IgD-negative memory B cell (primary cell): ENCODE measurements at regions not wholly inside any gene's neighbourhood (a gene's known extent, or its start where the extent isn't known, plus 50 kb on each side); places are given as distances from the start of the nearest gene placed in this dataset.
"Not testable (repeated sequence)": the region's sequence is repeated elsewhere in the genome, so short reads cannot be mapped to it uniquely, and the experiment has no call there.

Source experiments
- H3K27ac Mint-ChIP-seq, 3 donors: one replicate each; pipeline ENCODE4 v1.8.0; 2020 to 2022; ENCODE audit warnings: mild to moderate bottlenecking in 3 of 3, mixed read lengths in 3 of 3, moderate library complexity in 1 of 3
- H3K27me3 Mint-ChIP-seq: one replicate; pipeline ENCODE4 v1.8.0; 2021; ENCODE audit warnings: mixed read lengths
- H3K36me3 Mint-ChIP-seq: one replicate; pipeline ENCODE4 v1.8.0; 2020; ENCODE audit warnings: mild to moderate bottlenecking, mixed read lengths
- H3K4me1 Mint-ChIP-seq, 3 donors: one replicate each; pipeline ENCODE4 v1.8.0; 2020 to 2022; ENCODE audit warnings: mixed read lengths in 3 of 3, mild to moderate bottlenecking in 1 of 3
- H3K4me3 Mint-ChIP-seq, 4 donors: one replicate each; pipeline ENCODE4 v1.8.0; 2020 to 2022; ENCODE audit warnings: mild to moderate bottlenecking in 4 of 4, mixed read lengths in 4 of 4, moderate library complexity in 3 of 4
- H3K9me3 Mint-ChIP-seq, 3 donors: one replicate each; pipeline ENCODE4 v1.8.0; 2020 to 2021; ENCODE audit warnings: mixed read lengths in 3 of 3, mild to moderate bottlenecking in 1 of 3

DNA sequence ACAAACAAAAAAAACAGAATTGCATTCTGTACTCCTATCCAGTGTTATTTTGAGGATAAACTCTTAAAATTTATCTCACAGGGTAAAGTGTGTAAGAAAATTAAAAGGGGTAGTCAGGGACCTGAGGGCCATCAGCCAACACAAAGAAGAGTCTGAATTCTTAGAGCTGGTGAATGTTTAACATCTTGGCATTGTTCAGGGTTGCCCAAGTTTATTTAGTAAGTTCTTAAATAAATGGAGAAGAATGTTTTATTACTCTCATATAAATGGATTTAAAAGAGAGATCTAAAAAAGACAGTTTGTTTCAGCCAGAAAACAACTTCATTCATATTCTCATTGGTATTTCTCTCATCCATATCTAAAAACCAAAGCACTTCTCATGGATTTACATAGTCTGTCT lies 171.7 kb downstream of the LACC1 start:
- Mint-ChIP-seq H3K4me1 (peaks cover 0 to 3% (median 0%) of the 10 kb centered on the region in 3 donors), H3K27ac (no peak overlapping the region), H3K4me3 (no peak overlapping the region), H3K27me3 (peaks cover 25% of the 10 kb centered on the region), H3K36me3 (no peaks in the 10 kb centered on the region), H3K9me3 (no peaks in the 10 kb centered on the region)

DNA sequence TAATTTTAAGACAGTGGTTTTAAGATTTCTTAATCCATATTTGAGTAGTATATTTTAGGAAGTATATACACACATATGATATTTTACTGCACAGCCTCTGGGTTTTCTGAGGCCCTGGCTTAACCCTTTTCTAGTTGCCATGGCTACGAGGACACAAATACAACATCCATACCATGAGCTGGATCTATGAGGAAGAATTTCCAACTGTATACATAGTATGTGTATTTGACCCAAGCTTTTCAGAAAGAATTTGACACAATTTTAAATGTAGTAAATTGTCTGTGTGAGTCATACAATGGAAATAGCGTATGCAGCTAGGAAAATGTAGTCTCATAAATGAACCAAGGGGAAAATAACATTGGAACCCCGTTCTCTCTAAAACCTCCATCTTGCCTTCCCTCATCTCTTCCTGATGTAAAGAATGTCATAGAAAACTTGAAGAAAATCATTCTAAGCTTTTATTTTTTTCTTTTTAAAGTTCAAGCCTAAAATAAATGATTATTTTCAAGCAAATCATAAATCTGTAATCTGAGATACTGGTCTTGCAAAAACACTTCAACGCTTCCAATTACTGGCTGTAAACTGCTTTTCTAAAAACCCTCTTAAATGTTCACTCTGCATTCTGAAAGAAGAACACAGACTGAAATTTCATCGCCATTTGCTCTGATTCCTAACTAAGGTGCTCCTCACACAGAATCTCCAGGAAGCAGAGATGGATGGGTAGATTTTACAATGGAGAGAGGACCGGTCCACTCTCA lies 172.4 kb downstream of the LACC1 start:
- peaks cover 0 to 3% (median 0%) of the 10 kb centered on the region in 3 donors for H3K4me1 Mint-ChIP-seq
- H3K4me3 Mint-ChIP-seq = no peak overlapping the region
- H3K27ac Mint-ChIP-seq = no peak overlapping the region
- H3K36me3 Mint-ChIP-seq = no peaks in the 10 kb centered on the region
- peaks cover 25% of the 10 kb centered on the region for H3K27me3 Mint-ChIP-seq
- no peaks in the 10 kb centered on the region for H3K9me3 Mint-ChIP-seq

DNA sequence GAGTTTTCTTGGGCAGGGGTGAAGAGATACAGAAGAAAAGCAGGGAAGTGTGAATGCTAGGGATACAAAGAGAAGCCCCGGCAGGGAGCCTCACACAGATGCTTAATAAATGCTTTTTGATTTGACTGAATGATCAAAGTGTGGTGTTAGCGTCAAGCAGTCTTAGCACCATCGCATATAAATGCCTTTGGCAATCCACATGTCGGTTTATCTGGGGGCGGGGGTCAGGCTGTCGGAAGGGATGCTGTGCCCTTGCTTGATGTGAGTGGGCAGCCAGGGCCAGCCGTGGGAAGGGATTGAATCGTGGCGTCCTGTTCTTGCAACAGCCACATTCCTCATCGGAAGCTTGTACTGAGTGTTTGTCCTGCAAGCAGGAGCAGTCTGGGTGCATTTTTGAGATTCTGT lies 173.1 kb downstream of the LACC1 start:
- Mint-ChIP-seq H3K4me3 (no peak overlapping the region), H3K27me3 (peaks cover 26% of the 10 kb centered on the region), H3K27ac (no peak overlapping the region), H3K36me3 (no peaks in the 10 kb centered on the region), H3K9me3 (no peaks in the 10 kb centered on the region), H3K4me1 (peaks cover 0 to 3% (median 0%) of the 10 kb centered on the region in 3 donors)

DNA sequence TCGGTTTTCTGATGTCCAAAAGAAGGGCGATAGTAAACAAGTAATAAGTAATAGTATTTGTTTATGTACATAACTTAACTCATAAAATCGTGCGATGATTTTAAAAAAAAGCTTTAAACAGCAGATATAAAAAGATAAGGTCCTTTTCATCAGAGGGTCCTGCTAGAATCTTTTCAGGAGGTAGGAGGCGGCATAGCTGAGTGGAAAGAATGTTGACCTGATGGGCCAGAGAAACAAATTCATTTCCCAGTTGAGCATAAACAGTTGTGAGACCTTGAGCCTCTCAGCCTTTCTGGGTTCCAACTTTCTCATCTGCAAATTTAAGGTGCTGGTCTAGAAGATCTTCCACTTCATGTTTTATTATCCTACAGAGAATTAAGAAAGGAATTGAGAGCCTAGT lies 173.5 kb downstream of the LACC1 start:
- peaks cover 0 to 3% (median 0%) of the 10 kb centered on the region in 3 donors for H3K4me1 Mint-ChIP-seq
- no peak overlapping the region for H3K4me3 Mint-ChIP-seq
- H3K27ac Mint-ChIP-seq = no peak overlapping the region
- H3K9me3 Mint-ChIP-seq = no peaks in the 10 kb centered on the region
- no peaks in the 10 kb centered on the region for H3K36me3 Mint-ChIP-seq
- H3K27me3 Mint-ChIP-seq = peaks cover 30% of the 10 kb centered on the region

DNA sequence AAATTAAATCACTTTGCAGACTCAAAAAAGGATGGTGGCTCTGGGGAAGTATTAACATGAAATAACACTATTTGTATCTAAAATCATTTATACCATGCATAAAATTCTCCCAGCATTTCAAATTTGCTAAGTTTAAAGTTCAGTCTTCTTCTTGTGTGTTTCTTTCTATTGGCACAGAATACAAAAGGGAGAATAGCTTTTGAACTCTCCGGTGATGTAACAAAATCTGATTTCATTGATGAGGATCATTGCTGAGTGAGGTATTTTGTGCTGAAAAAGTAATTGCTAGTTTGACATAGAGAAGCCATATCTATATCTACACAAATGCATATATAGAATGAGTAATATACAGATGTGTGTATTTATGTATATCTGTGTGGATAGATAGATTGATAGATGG lies 174.8 kb downstream of the LACC1 start:
- no peaks in the 10 kb centered on the region for H3K36me3 Mint-ChIP-seq
- peaks cover 0 to 3% (median 0%) of the 10 kb centered on the region in 3 donors for H3K4me1 Mint-ChIP-seq
- H3K9me3 Mint-ChIP-seq = no peaks in the 10 kb centered on the region
- H3K27ac Mint-ChIP-seq = no peak overlapping the region
- H3K27me3 Mint-ChIP-seq = peaks cover 27% of the 10 kb centered on the region
- no peak overlapping the region for H3K4me3 Mint-ChIP-seq

DNA sequence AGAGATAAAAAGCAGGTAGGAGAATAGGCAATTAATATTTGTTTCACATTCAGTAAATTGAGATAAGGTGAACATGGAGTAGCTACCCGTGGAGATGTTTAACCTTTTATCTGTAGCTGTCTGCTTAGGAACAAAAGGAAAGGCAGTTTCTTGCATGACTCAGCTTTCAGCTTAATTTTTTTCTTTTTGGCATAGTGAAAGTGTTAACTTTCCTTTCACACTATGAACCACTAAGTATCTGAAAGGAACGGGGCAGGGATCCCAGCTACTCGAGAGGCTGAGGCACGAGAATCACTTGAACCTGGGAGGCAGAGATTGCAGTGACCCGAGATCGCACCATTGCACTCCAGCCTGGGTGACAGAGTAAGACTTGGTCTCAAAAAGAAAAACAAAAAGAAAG lies 176.0 kb downstream of the LACC1 start:
- H3K27me3 Mint-ChIP-seq = peaks cover 28% of the 10 kb centered on the region
- H3K9me3 Mint-ChIP-seq, H3K27ac Mint-ChIP-seq, H3K4me3 Mint-ChIP-seq, H3K4me1 Mint-ChIP-seq, H3K36me3 Mint-ChIP-seq: not testable (repeated sequence)

DNA sequence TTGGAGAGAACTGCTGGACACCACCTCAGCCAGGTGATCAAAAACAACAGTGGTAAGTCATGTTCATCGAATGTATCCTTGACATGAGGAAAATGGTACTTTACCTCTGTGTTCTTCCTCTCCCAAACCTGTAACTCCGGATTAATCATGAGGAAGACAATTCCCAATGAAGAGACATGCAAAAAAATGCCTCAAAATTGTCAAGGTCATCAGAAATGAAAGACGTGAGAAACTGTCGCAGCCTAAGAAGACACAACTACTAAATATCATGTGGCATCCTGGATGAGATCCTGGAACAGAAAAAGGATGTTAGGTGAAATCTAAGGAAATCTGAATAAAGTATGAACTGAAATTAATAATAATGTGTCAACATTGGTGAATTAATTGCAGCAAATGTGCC lies 178.4 kb downstream of the LACC1 start:
- Mint-ChIP-seq H3K4me3 (no peak overlapping the region), H3K36me3 (no peaks in the 10 kb centered on the region)

DNA sequence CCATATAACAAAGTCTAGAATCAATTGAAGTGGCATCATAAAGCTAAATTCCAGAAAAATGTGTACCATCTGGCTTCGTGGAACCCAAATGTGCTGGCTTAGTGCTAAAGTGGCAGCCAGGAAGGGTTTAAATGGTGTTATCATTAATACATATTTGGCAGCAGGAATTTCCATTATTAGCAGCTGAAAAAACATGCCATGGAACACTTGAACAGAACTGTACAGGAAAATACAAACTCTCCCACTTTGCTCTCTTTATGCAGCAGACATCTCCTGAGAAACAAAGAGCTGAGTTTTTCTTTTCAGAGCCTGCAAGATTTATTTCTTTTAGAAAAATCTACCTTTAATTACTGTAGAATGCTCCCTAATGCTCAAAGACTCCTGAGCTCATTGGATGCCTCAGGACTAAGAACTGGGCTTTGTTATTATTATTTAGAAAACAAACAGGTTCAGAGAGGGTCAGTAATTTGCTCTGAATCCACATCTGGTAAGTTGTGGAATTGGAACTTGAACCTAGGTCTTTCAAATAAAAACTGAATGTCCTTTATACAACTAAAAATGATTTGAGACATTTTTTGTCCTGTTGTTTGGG lies 179.0 kb downstream of the LACC1 start:
- Mint-ChIP-seq H3K27ac (no peak overlapping the region), H3K4me1 (peaks cover 0 to 3% (median 0%) of the 10 kb centered on the region in 3 donors), H3K9me3 (peaks cover 0 to under 1% (median 0%) of the 10 kb centered on the region in 3 donors)

More for the DNA sequence above, 178.4 kb downstream of the LACC1 start:
- peaks cover 22% of the 10 kb centered on the region for H3K27me3 Mint-ChIP-seq
- H3K4me1 Mint-ChIP-seq = peaks cover 0 to 3% (median 0%) of the 10 kb centered on the region in 3 donors
- no peaks in the 10 kb centered on the region for H3K9me3 Mint-ChIP-seq
- H3K27ac Mint-ChIP-seq = no peak overlapping the region

DNA sequence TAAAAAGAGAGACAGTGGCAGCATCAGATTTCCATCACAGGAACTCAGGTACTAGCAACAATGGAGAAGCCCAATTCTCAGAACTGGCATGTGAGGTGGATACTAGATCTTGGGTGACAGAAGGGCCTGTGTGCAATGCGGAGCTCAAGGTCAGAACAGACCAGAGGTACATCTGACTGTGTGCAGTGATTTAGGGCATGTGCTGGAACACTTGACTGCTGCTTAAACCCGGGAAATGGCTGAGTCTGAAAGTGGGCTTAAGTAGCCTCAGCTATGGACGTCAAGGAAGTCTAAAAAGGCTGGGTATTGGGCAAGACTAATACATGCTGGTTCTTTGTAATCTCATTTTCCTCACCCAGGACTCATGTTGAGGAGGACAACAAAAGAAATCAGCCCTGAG lies 182.2 kb downstream of the LACC1 start:
- Mint-ChIP-seq H3K4me1 (no peaks in the 10 kb centered on the region), H3K9me3 (peaks cover 0 to 2% (median under 1%) of the 10 kb centered on the region in 3 donors), H3K4me3 (no peak overlapping the region), H3K27ac (no peak overlapping the region), H3K36me3 (no peaks in the 10 kb centered on the region), H3K27me3 (peaks cover 10% of the 10 kb centered on the region)

More for the DNA sequence above, 179.0 kb downstream of the LACC1 start:
- Mint-ChIP-seq H3K36me3 (no peaks in the 10 kb centered on the region), H3K27me3 (peaks cover 18% of the 10 kb centered on the region), H3K4me3 (no peak overlapping the region)

DNA sequence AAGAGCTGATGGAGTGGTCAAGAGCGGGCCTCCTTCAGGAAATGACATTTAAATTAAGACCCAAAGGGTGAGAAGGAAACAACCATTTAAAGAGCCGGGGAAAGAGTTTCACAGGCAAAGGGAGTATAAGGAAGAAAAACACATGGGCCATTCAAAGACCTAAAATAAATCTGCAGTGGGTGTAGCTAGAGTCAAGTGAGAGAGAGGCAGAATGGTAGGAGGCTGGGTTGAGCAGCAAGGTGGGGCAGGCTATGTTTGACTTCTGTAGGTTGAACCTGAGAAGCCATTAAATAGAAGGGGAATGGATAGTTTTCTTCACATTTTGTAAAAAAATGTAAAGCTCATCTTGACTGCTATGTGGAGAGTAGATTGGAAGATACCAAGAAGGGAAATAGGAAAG lies 183.8 kb downstream of the LACC1 start:
- peaks cover 0 to 3% (median 0%) of the 10 kb centered on the region in 3 donors for H3K4me1 Mint-ChIP-seq
- H3K27me3 Mint-ChIP-seq = peaks cover 7% of the 10 kb centered on the region
- H3K4me3 Mint-ChIP-seq = no peak overlapping the region
- no peaks in the 10 kb centered on the region for H3K36me3 Mint-ChIP-seq
- no peak overlapping the region for H3K27ac Mint-ChIP-seq
- peaks cover 0 to 4% (median 2%) of the 10 kb centered on the region in 3 donors for H3K9me3 Mint-ChIP-seq

DNA sequence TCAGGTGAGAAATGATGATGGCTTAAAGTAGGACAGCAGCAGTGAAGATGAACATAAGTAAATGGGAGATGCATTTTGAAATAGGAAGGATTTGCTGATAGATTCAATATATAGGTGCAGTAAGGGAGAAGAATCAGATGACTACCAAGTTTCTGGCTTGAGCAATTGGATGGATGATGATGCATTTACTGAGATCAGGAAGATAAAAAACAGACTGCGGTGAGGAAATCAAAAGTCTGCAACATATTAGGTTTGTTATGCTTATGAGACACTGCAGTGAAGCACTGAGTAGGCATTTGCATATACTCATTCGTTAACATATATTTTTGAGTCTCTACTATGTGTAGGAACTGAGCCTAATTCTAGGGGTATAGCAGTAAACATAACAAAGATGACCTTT lies 184.2 kb downstream of the LACC1 start:
- Mint-ChIP-seq H3K9me3 (peaks cover 0 to 4% (median 3%) of the 10 kb centered on the region in 3 donors), H3K36me3 (no peaks in the 10 kb centered on the region), H3K4me1 (peaks cover 0 to 3% (median 0%) of the 10 kb centered on the region in 3 donors), H3K27ac (no peak overlapping the region), H3K4me3 (no peak overlapping the region), H3K27me3 (peaks cover 9% of the 10 kb centered on the region)

DNA sequence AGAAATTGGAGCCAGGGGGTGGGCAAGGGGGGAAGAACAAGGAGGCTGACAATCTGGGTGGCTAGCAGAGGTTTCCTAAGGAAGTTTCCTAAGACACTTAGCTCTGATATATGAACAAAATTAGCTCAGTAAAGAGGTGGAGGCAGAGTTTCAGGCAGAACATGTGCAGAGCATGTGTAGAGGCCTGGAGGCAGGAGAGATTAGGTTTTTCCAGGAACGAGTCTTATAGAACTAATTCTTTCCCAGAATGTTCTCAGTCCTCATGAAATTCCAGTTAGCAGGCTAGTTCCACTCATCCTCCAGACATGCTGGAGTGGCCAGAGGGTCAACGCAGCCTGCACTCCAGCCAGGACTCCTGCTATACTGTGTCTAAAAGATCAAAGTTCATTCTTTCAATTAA lies 184.7 kb downstream of the LACC1 start:
- Mint-ChIP-seq H3K4me1 (peaks cover 0 to 3% (median 0%) of the 10 kb centered on the region in 3 donors), H3K9me3 (peaks cover 0 to 4% (median 3%) of the 10 kb centered on the region in 3 donors), H3K27ac (no peak overlapping the region), H3K27me3 (peaks cover 9% of the 10 kb centered on the region), H3K36me3 (no peaks in the 10 kb centered on the region), H3K4me3 (no peak overlapping the region)

DNA sequence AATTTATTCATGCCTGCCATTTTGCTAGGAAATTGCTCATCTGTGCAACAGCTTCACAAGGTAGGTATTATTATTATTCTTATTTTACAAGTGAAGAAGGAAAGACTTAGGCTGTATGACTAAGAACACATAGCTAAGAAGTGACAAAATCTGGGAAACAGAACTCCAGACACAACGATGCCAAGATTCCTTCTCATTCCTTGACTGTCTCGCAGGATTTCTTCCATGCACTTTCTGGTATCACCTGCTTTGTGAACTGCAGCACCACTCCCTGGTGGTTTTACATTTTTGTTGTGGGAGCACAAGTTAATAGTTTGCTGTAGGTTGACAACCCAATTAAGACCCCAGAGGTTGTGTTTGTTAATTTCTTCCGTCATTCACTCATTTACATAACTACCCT lies 188.5 kb downstream of the LACC1 start:
- Mint-ChIP-seq H3K9me3 (peaks cover 9 to 13% (median 11%) of the 10 kb centered on the region in 3 donors), H3K4me1 (peaks cover 0 to 3% (median 0%) of the 10 kb centered on the region in 3 donors), H3K27ac (no peak overlapping the region), H3K27me3 (peaks cover 6% of the 10 kb centered on the region), H3K36me3 (no peaks in the 10 kb centered on the region), H3K4me3 (no peak overlapping the region)

DNA sequence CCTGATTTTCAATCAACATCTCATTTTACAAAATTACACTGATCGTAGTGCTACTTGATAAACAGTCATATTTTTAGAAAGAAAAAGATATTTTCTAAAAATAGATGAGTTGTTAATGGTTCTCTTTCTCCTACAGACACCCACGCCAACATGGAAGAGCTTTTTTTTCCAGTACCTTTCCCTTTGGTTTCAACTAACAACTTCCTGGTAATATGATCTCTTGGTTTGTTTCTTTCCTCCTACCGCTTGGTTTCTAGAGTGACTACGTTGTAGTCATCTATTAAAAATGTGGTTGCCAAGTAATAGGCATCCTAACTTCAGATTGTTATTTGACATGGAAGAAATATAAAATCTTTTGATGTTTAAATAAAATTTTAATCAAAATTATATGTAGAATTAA lies 189.0 kb downstream of the LACC1 start:
- no peak overlapping the region for H3K27ac Mint-ChIP-seq
- no peak overlapping the region for H3K4me3 Mint-ChIP-seq
- no peaks in the 10 kb centered on the region for H3K36me3 Mint-ChIP-seq
- H3K4me1 Mint-ChIP-seq = peaks cover 0 to 3% (median 0%) of the 10 kb centered on the region in 3 donors
- H3K27me3 Mint-ChIP-seq = peaks cover 6% of the 10 kb centered on the region
- H3K9me3 Mint-ChIP-seq = peaks cover 9 to 13% (median 10%) of the 10 kb centered on the region in 3 donors

DNA sequence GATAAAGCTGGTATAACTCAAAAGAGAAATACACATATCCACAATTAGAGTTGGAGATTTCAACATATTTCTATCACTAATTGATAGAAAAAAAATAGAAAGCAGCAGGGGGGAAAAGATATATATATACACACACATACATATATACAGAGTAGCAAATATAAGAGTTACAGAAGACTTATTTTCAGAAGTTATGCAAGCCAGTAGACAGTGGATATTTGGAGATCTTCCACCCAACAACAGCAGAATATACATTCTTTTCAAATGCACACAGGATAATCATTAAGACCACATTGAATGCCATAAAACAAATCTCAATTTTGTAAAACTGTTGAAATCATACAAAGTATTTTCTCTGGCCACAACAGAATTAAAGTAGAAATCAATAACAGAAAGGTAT lies 192.8 kb downstream of the LACC1 start:
- Mint-ChIP-seq H3K27me3 (peaks cover 2% of the 10 kb centered on the region), H3K36me3 (peaks cover 3% of the 10 kb centered on the region), H3K4me1 (peaks cover 0 to 2% (median 0%) of the 10 kb centered on the region in 3 donors), H3K4me3 (no peak overlapping the region), H3K9me3 (peaks cover 8 to 13% (median 8%) of the 10 kb centered on the region in 3 donors), H3K27ac (no peak overlapping the region)

DNA sequence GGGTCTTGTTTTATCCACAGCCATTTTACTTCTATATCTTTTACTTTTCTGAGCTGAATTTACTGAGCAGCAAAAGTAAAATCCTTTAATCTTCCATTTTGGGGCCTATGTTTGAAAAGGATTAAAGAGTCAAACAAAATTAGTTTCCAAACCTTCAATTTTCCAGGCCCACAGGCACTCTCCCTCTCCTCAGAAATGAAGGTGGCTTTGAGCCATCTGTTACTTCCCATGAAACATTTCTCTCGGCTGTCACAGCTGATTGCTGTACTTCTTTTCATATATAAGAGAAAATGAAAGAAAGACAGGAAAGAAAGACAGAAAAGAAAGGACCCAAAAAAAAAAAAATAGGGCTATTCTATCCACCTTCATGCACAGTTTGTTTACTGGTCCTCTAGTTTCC lies 194.9 kb downstream of the LACC1 start:
- Mint-ChIP-seq H3K36me3 (peaks cover 3% of the 10 kb centered on the region), H3K27me3 (peaks cover under 1% of the 10 kb centered on the region), H3K27ac (no peak overlapping the region), H3K4me3 (no peak overlapping the region), H3K9me3 (peaks cover 6 to 13% (median 7%) of the 10 kb centered on the region in 3 donors), H3K4me1 (no peaks in the 10 kb centered on the region)
